ENCODE measurements at regions not wholly inside any gene's neighbourhood (a gene's known extent, or its start where the extent isn't known, plus 50 kb on each side); places are given as distances from the start of the nearest gene placed in this dataset.

- TF ChIP-seq CTCF (IDR thresholded peaks at IDR 0.05): no peak
- no peak for TF ChIP-seq POLR2A (IDR thresholded peaks at IDR 0.05)
These were observed 438.1 kb downstream of the ACTL7B start for GRCh38 chr9:108417726-108418125.
